Neural cell (in vitro differentiated cells): ENCODE measurements at regions not wholly inside any gene's neighbourhood (a gene's known extent, or its start where the extent isn't known, plus 50 kb on each side); places are given as distances from the start of the nearest gene placed in this dataset.

ENCODE experiments used
- H2AFZ ChIP-seq: fragments of 200-600, 300-800 bp; sonication (generic), shearing (Covaris generic); 2 replicates; pipeline ENCODE4 v1.6.0; 2014; ENCODE audit warnings: low read depth, mild to moderate bottlenecking, antibody characterized with exemption, low read length, moderate library complexity
- H3F3A ChIP-seq: fragments of 200-600 bp; shearing (Covaris generic); 2 replicates; pipeline ENCODE4 v1.6.1; 2016; ENCODE audit warnings: mild to moderate bottlenecking, moderate library complexity, mixed read lengths, antibody characterized with exemption, low read length; ENCODE audit not compliant: insufficient read depth, poor library complexity, severe bottlenecking
- H3K27ac ChIP-seq: fragments of 200-600, 300-800 bp; sonication (generic), shearing (Covaris generic); 2 replicates; pipeline ENCODE4 v1.5.1; 2014; ENCODE audit warnings: mild to moderate bottlenecking, low read length, moderate library complexity
- H3K27me3 ChIP-seq: fragments of 300-800, 200-600 bp; sonication (generic), shearing (Covaris generic); 2 replicates; pipeline ENCODE4 v1.6.0; 2014; ENCODE audit warnings: mild to moderate bottlenecking, low read depth, low read length, moderate library complexity; ENCODE audit not compliant: insufficient read depth
- H3K36me3 ChIP-seq: fragments of 300-800, 200-600 bp; sonication (generic), shearing (Covaris generic); 2 replicates; pipeline ENCODE4 v1.5.1; 2014; ENCODE audit warnings: mild to moderate bottlenecking, antibody characterized with exemption, low read length, moderate library complexity; ENCODE audit not compliant: insufficient read depth
- H3K4me2 ChIP-seq: fragments of 300-800, 200-600 bp; sonication (generic), shearing (Covaris generic); 2 replicates; pipeline ENCODE4 v1.6.0; 2014; ENCODE audit warnings: mild to moderate bottlenecking, low read length
- H3K4me3 ChIP-seq: fragments of 300-800, 200-600 bp; sonication (generic), shearing (Covaris generic); 2 replicates; pipeline ENCODE4 v1.5.1; 2014; ENCODE audit warnings: mild to moderate bottlenecking, low read length, moderate library complexity
- H3K79me2 ChIP-seq: fragments of 200-600 bp; shearing (Covaris generic); replicated peaks from 2 replicates; pipeline ENCODE4 v1.6.0; 2014; ENCODE audit warnings: mild to moderate bottlenecking, low read length, moderate library complexity; ENCODE audit not compliant: insufficient read depth
- H3K9ac ChIP-seq: fragments of 300-800, 200-600 bp; sonication (generic), shearing (Covaris generic); 2 replicates; pipeline ENCODE4 v1.6.1; 2016; ENCODE audit warnings: mild to moderate bottlenecking, low read length, mixed read lengths
- H3K9me2 ChIP-seq: fragments of 200-600 bp; shearing (Covaris generic); 2 replicates; pipeline ENCODE4 v1.6.1; 2016; ENCODE audit warnings: mild to moderate bottlenecking, low read length, mixed read lengths; ENCODE audit not compliant: insufficient read depth
- H3K9me3 ChIP-seq: fragments of 200-600, 300-800 bp; sonication (generic), shearing (Covaris generic); 2 replicates; pipeline ENCODE4 v1.6.1; 2016; ENCODE audit warnings: mild to moderate bottlenecking, mixed run types, low read length, moderate library complexity, mixed read lengths
- H4K20me1 ChIP-seq: fragments of 200-600 bp; shearing (Covaris generic); 2 replicates; pipeline ENCODE4 v1.6.1; 2016; ENCODE audit warnings: mild to moderate bottlenecking, mixed run types; ENCODE audit not compliant: insufficient read depth
- CTCF ChIP-seq: fragments of 450-650 bp; IDR thresholded peaks from 2 replicates; pipeline ENCODE4 v1.5.1; 2014; ENCODE audit warnings: antibody characterized with exemption, mild to moderate bottlenecking, moderate library complexity; ENCODE audit not compliant: poor library complexity, severe bottlenecking
- EP300 ChIP-seq: fragments of 450-650 bp; conservative IDR thresholded peaks from 2 replicates; pipeline ENCODE4 v1.6.1; 2014; ENCODE audit warnings: antibody characterized with exemption, mild to moderate bottlenecking, moderate library complexity; ENCODE audit not compliant: poor library complexity, severe bottlenecking
- EZH2 ChIP-seq: fragments of 200-600, 300-800 bp; shearing (Covaris generic), sonication (generic); IDR thresholded peaks from 2 replicates; pipeline ENCODE4 v1.6.1; 2014; ENCODE audit warnings: antibody characterized with exemption, low read length, borderline replicate concordance, mild to moderate bottlenecking; ENCODE audit not compliant: insufficient read depth, poor library complexity, severe bottlenecking
- MXI1 ChIP-seq: fragments of 450-650 bp; conservative IDR thresholded peaks from 2 replicates; pipeline ENCODE4 v1.6.1; 2014; ENCODE audit warnings: antibody characterized with exemption, mild to moderate bottlenecking; ENCODE audit not compliant: poor library complexity, severe bottlenecking
- POLR2AphosphoS5 ChIP-seq: IDR thresholded peaks from 2 replicates; pipeline ENCODE4 v1.6.1; 2012
- RAD21 ChIP-seq: fragments of 450-650 bp; conservative IDR thresholded peaks from 2 replicates; pipeline ENCODE4 v1.6.1; 2014; ENCODE audit warnings: antibody characterized with exemption, mild to moderate bottlenecking, moderate library complexity
- REST ChIP-seq: IDR thresholded peaks from 2 replicates; pipeline ENCODE4 v1.6.1; 2012; ENCODE audit warnings: borderline replicate concordance
- SMC3 ChIP-seq: fragments of 450-650 bp; conservative IDR thresholded peaks from 2 replicates; pipeline ENCODE4 v1.6.1; 2014; ENCODE audit warnings: antibody characterized with exemption, mild to moderate bottlenecking, moderate library complexity; ENCODE audit not compliant: poor library complexity
- TAF1 ChIP-seq: IDR thresholded peaks from 2 replicates; pipeline ENCODE4 v1.6.1; 2012; ENCODE audit warnings: low read depth

- H3K9me3 ChIP-seq: no peaks in the 10 kb centered on the region
- H3K9ac ChIP-seq: no peak overlapping the region
- H3K27ac ChIP-seq: no peak overlapping the region
- no peak overlapping the region for H3K4me2 ChIP-seq
- H3F3A ChIP-seq: no peaks in the 10 kb centered on the region
- H3K4me3 ChIP-seq: no peak overlapping the region
- no peaks in the 10 kb centered on the region for H3K36me3 ChIP-seq
- H4K20me1 ChIP-seq: no peaks in the 10 kb centered on the region
- no peaks in the 10 kb centered on the region for H3K9me2 ChIP-seq
- TF ChIP-seq EZH2: no peak
- TF ChIP-seq RAD21: no peak
- TF ChIP-seq TAF1: no peak
- no peak for TF ChIP-seq EP300
- TF ChIP-seq SMC3: no peak
- TF ChIP-seq CTCF: no peak
- TF ChIP-seq MXI1: no peak
- TF ChIP-seq POLR2AphosphoS5: no peak
- no peak for TF ChIP-seq REST
- H3K79me2 ChIP-seq: no peaks in the 10 kb centered on the region
- no peaks in the 10 kb centered on the region for H3K27me3 ChIP-seq
- no peak overlapping the region for H2AFZ ChIP-seq
These were observed 64.2 kb upstream of the CFAP161 start for GRCh38 chr15:81069909-81070308.

- H4K20me1 ChIP-seq: no peaks in the 10 kb centered on the region
- no peak overlapping the region for H3K27ac ChIP-seq
- no peaks in the 10 kb centered on the region for H3K9me2 ChIP-seq
- H3F3A ChIP-seq: no peaks in the 10 kb centered on the region
- no peaks in the 10 kb centered on the region for H3K9me3 ChIP-seq
- no peak overlapping the region for H2AFZ ChIP-seq
- H3K4me2 ChIP-seq: no peak overlapping the region
- H3K9ac ChIP-seq: no peak overlapping the region
- no peaks in the 10 kb centered on the region for H3K79me2 ChIP-seq
- no peak overlapping the region for H3K4me3 ChIP-seq
- TF ChIP-seq RAD21: no peak
- no peak for TF ChIP-seq CTCF
- TF ChIP-seq SMC3: no peak
- no peak for TF ChIP-seq TAF1
- no peaks in the 10 kb centered on the region for H3K36me3 ChIP-seq
- H3K27me3 ChIP-seq: no peaks in the 10 kb centered on the region
These were observed 63.0 kb upstream of the CFAP161 start for GRCh38 chr15:81071120-81071519.
